HG03064 (cell line): ENCODE measurements at regions not wholly inside any gene's neighbourhood (a gene's known extent, or its start where the extent isn't known, plus 50 kb on each side); places are given as distances from the start of the nearest gene placed in this dataset.
"Not testable (repeated sequence)": the region's sequence is repeated elsewhere in the genome, so short reads cannot be mapped to it uniquely, and the experiment has no call there.

Experiments
- ATAC-seq: cut with Tn5 transposase; IDR thresholded peaks from one replicate; pipeline ENCODE4 v1.9.1; 2021; ENCODE audit warnings: low read depth; ENCODE audit not compliant: unreplicated experiment

- ATAC-seq = no peak
These were observed 1607.1 kb downstream of the REEP3 start for GRCh38 chr10:65128277-65128676.

- no peak for ATAC-seq
These were observed 1609.1 kb downstream of the REEP3 start for GRCh38 chr10:65130162-65130758.

GRCh38 chr10:65133652-65134051 lies 1612.5 kb downstream of the REEP3 start:
- ATAC-seq = no peak

GRCh38 chr10:65135508-65135907 lies 1614.3 kb downstream of the REEP3 start:
- ATAC-seq = no peak

- ATAC-seq = no peak
These were observed 1621.6 kb downstream of the REEP3 start for GRCh38 chr10:65142641-65143435.

- no peak for ATAC-seq
These were observed 1622.5 kb downstream of the REEP3 start for GRCh38 chr10:65143723-65144122.

- no peak for ATAC-seq
These were observed 1628.7 kb downstream of the REEP3 start for GRCh38 chr10:65149878-65150277.

GRCh38 chr10:65166272-65166671 lies 1645.1 kb downstream of the REEP3 start:
- ATAC-seq = no peak

- no peak for ATAC-seq
These were observed 1651.0 kb downstream of the REEP3 start for GRCh38 chr10:65172249-65172648.

- ATAC-seq = no peak
These were observed 1655.8 kb downstream of the REEP3 start for GRCh38 chr10:65176994-65177393.

GRCh38 chr10:65183236-65183635 lies 1662.0 kb downstream of the REEP3 start:
- no peak for ATAC-seq

- ATAC-seq = not testable (repeated sequence)
These were observed 1665.5 kb downstream of the REEP3 start for GRCh38 chr10:65186668-65187067.

- ATAC-seq = no peak
These were observed 1672.9 kb downstream of the REEP3 start for GRCh38 chr10:65194126-65194525.

- no peak for ATAC-seq
These were observed 1673.4 kb downstream of the REEP3 start for GRCh38 chr10:65194555-65194954.

GRCh38 chr10:65196111-65196510 lies 1674.9 kb downstream of the REEP3 start:
- no peak for ATAC-seq

GRCh38 chr10:65197935-65198334 lies 1676.7 kb downstream of the REEP3 start:
- ATAC-seq = no peak

GRCh38 chr10:65201491-65201890 lies 1680.3 kb downstream of the REEP3 start:
- no peak for ATAC-seq

GRCh38 chr10:65204999-65205398 lies 1683.8 kb downstream of the REEP3 start:
- no peak for ATAC-seq

GRCh38 chr10:65213170-65213569 lies 1692.0 kb downstream of the REEP3 start:
- ATAC-seq = no peak

- ATAC-seq = no peak
These were observed 1698.2 kb downstream of the REEP3 start for GRCh38 chr10:65219444-65219843.

- no peak for ATAC-seq
These were observed 1694.7 kb upstream of the LRRTM3 start for GRCh38 chr10:65231148-65231547.

- ATAC-seq = no peak
These were observed 1691.6 kb upstream of the LRRTM3 start for GRCh38 chr10:65234261-65234660.
